ENCODE measurements at regions not wholly inside any gene's neighbourhood (a gene's known extent, or its start where the extent isn't known, plus 50 kb on each side); places are given as distances from the start of the nearest gene placed in this dataset.
A peak's percentile ranks its signal among the peaks of the same experiment; 100 is the strongest.

GRCh38 chr1:109826446-109826845 lies 62.7 kb upstream of the EPS8L3 start:
- DNase-seq = no peak

- no peak for DNase-seq
Observed at GRCh38 chr1:109824349-109825115, 60.8 kb upstream of the EPS8L3 start.

DNA sequence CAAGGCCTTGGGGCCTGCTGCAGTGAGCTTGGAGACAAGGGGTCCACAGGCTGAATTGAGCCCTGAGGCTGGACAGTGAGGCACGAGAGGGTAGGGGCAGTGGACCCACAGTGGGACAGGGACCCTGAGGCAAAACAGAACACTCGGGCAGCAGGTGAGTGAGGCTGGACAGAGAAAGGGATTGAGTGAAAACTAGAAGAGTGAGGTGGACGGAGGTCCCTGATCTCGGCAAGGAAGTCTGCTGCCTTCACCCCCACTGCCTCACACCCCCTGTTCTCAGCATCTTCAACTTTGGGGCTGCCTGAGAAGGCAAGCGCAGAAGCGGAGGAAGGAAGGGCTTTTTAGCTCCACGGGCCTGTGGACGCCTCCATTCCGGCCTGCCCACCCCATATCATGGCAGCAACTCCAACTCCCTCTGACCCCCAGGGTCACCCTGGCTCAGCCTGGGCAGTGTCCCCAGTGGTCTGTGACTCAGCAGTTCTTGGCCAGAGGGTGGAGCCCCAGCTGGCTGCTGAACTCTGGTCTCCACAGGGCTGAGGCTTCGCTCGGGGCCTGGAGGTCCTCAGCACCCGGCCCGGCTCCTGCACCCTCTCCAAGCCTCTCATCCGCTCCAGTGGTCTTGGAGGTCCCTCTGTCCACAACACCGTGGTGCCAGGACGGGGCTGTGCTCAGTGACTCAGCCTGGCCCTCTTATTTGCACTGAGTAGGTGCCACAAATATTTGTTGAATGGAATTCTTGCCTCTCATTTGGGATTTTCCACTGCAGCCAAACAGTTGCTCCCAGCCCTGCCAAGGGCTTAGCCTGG lies 60.0 kb upstream of the EPS8L3 start:
- peak in 3 of 4 experiments; percentile 30 to 44 (median 40) for DNase-seq

GRCh38 chr1:109822749-109823542 lies 59.2 kb upstream of the EPS8L3 start:
- DNase-seq = peak; percentile 21 to 61 (median 45)

DNA sequence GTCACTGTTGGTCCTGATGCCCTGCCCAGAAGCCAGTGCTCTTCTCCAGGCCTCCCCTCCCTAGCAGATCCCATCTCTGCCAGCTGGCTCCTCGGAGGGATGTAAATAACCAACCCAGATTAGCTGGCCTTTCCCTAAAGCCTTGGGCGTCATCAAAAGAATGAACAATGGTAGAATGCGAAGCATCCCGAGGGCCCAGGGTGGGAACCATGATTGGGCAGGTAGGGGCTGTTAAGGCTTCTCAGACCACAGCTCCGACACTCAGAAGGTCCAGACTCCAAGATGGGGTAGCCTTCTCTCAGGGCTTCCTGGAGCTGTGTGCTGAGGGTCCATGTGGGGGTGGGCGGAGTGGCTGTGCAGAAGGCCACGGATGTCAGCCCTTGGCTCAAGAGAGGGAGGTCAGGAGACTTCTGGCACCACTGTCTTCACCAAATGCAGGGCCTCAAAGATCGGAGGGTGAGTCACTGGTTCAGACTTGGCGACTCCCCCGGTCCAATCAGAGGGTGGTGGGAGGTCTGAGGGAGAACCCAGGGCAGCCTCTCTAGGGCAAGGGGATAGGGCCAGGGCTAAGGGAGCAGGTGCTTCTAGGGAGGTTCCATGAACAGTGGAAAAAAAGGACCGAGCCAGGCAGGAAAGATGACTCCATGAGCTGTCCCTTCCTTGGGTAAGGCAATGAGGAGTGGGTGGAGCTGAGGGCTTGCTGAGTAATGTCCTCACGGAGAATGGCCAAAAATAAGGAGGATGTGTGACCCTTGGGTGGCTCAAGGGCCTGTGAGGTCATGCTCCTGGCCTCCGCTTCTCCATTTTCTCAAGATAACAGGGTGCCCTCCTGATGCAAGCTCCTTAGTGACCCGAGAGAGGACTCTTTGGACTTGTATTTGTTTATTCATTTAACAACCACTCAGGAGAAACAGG lies 58.4 kb upstream of the EPS8L3 start:
- DNase-seq = peak; percentile 93 to 98 (median 95)

- peak; percentile 94 to 99 (median 95) for DNase-seq
Observed at GRCh38 chr1:109821221-109821669, 57.5 kb upstream of the EPS8L3 start.

- peak; percentile 35 to 71 (median 64) for DNase-seq
Observed at GRCh38 chr1:109819906-109820305, 56.2 kb upstream of the EPS8L3 start.

DNA sequence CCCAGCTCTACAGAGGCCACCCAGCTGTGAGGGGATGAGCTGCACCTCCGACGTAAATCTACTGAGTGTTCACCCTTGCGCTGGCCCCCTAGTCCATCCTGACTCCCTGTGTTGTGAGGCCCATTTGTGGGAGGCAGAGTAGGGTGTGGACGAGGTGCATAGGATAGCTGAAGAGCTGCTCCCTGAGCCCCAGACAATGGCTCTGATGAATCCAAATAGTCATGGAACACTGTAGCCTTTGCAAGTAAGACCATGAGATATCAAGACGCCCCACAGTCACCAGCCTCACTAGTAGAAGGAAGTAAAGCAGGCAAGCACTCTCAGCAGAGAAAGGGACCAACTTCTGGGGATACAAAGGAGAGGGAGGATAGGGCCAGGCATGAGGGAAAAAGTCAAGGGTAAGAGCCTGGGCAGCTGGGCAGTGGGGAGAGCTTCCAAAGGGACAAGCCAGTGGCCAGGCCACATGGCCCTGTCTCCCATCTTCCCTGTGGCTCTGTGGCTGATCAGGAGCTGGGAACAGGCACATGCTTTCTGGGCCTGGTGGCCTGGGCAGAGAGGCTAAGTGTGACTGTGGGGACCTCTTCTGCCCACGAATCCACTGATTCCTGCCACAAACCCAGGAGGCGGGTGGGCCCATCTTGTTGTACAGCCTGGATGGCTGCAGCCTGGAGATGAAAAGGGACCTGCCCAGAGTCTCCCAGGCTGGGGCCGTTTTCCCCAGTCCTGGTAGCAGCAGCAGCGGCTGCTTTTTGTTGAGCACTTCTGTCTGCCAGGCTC lies 55.5 kb upstream of the EPS8L3 start:
- DNase-seq = peak; percentile 18 to 55 (median 40)

- DNase-seq = peak in 3 of 4 experiments; percentile 50 to 62 (median 59)
Observed at GRCh38 chr1:109818271-109818987, 54.7 kb upstream of the EPS8L3 start.

GRCh38 chr1:109817881-109818270 lies 54.2 kb upstream of the EPS8L3 start:
- no peak for DNase-seq

DNA sequence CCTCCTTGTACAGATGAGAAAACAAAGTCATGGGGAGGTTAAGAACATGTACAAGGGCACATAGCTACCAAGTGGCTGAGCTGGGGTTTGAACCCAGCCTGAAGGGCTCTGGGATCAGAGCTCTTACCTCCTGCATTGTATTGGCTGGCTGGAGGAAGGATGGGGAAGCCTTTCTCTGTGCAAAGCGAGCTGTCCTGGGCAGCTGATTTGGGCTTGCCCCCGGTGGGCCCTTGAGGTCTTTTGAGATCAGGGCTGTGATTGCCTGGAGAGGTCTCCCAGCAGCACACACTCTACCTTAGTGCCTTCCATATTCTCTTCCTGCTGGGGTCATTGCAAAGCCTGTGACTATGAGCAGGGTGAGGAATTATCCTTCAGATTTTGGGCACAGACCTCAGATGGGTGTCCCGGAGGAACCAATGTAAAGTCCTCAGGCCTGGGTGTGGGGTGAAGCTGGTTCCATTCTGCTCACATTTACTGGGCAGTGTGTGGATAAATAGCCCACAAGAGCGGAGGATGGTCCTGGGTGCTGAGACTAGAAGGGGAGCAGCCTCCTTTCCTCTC lies 53.3 kb upstream of the EPS8L3 start:
- DNase-seq = no peak

GRCh38 chr1:109816175-109816811 lies 52.6 kb upstream of the EPS8L3 start:
- DNase-seq = peak; percentile 81 to 96 (median 90)

DNA sequence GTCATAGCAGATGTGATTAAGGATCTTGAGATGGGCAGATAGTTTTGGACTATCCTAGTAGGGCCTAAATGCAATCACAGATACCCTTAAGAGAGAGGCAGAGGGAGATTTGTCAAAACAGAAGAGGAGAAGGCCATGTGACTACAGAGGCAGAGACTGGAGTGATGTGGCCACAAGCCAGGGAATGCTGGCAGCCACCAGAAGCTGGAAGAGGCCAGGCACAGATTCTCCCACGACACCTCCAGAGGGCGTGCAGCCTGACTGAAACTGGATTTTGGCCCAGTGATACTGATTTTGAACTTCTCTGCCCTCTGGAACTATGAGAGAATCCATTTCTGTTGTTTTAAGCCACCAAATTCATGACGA lies 52.1 kb upstream of the EPS8L3 start:
- no peak for DNase-seq

DNA sequence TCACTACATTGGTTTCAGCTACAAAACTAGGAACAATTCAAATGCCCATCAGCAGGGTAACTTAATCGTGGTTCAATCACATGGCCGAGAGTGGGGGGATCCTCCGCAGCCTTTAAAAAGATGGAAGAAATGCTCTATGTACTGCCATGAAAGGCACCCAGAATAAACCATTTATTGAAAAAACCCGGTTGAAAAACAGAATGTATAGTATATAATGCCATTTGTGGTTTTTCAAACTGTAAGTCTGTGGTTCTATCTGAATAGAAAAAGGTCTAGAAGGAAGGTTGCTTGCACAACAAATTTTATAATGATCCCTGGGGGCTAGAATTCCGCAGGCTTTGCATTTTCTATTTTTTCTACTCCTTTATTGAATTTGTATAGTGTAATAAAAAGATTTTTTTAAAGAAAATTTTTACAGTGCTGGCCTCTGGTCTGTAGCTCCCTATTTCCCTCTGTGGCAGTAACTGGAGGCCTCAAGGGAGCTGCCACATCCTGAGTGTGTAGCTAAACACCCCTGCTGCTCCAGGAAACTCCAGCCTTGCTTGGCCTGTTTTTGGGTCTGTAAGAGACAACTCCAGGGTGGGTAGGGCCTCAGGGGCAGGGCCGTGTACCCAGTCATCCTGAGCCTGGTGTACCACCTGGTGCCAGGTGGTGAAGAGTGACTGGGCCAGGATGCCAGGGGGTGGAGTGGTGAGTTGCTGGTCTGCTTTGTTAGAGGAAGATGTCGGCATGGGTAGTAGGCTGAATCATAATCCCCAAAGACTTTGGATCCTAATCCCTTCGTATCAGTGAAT lies 51.5 kb upstream of the EPS8L3 start:
- DNase-seq = no peak

GRCh38 chr1:109814223-109814622 lies 50.5 kb upstream of the EPS8L3 start:
- no peak for DNase-seq
